SJCRH30 (cell line): ENCODE measurements at regions not wholly inside any gene's neighbourhood (a gene's known extent, or its start where the extent isn't known, plus 50 kb on each side); places are given as distances from the start of the nearest gene placed in this dataset.
"Not testable (repeated sequence)": the region's sequence is repeated elsewhere in the genome, so short reads cannot be mapped to it uniquely, and the experiment has no call there.

Experiments used
- DNase-seq, 2 experiments: peaks; one replicate each; pipeline ENCODE4 v3.0.0-alpha.2; 2015 to 2020
- H3K27ac ChIP-seq: fragments of 250-450 bp; sonication (Bioruptor Pico); 2 replicates; pipeline ENCODE4 v1.5.1; 2020; ENCODE audit warnings: mild to moderate bottlenecking, moderate library complexity
- H3K27me3 ChIP-seq: fragments of 250-450 bp; sonication (Bioruptor Pico); 2 replicates; pipeline ENCODE4 v1.5.1; 2020; ENCODE audit warnings: mild to moderate bottlenecking, moderate library complexity
- H3K36me3 ChIP-seq: fragments of 250-450 bp; sonication (Bioruptor Pico); 2 replicates; pipeline ENCODE4 v1.5.1; 2020; ENCODE audit warnings: mild to moderate bottlenecking, moderate library complexity
- H3K4me1 ChIP-seq: fragments of 250-450 bp; sonication (Bioruptor Pico); 2 replicates; pipeline ENCODE4 v1.5.1; 2020; ENCODE audit warnings: mild to moderate bottlenecking, moderate library complexity
- H3K4me3 ChIP-seq: fragments of 250-450 bp; sonication (Bioruptor Pico); 2 replicates; pipeline ENCODE4 v1.5.1; 2020; ENCODE audit warnings: mild to moderate bottlenecking, moderate library complexity
- H3K9me3 ChIP-seq: fragments of 250-450 bp; sonication (Bioruptor Pico); replicated peaks from 2 replicates; pipeline ENCODE4 v1.5.1; 2020; ENCODE audit warnings: mild to moderate bottlenecking, moderate library complexity

- DNase-seq: no peak
- peaks cover 30% of the 10 kb centered on the region for H3K27me3 ChIP-seq
These were observed 205.9 kb upstream of the LINGO1 start for GRCh38 chr15:77838595-77838994.

DNA sequence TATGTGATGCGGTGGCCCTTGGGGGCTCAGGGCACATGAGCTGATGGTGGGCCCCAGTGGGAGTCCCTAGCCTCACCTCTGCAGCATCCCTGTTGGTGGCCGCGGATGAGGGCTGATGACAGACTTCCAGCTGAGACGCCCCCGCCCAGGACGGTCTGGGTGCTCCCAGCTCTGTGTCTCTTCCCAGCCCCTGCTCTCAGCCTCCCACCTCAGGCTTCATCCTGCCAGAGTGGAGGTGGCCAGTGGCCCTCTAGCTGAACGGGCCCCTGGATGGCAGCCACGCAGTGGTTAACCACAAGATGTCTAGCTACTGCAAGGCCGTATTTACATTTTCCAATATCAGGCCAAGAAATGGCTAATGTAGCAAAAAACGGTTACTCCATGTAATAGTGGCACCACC lies 205.3 kb upstream of the LINGO1 start:
- Histone ChIP-seq H3K4me1 (no peaks in the 10 kb centered on the region), H3K27ac (no peak overlapping the region), H3K9me3 (no peaks in the 10 kb centered on the region), H3K4me3 (no peak overlapping the region), H3K36me3 (no peaks in the 10 kb centered on the region), H3K27me3 (peaks cover 30% of the 10 kb centered on the region)
- no peak for DNase-seq

More at GRCh38 chr15:77838595-77838994, 205.9 kb upstream of the LINGO1 start:
- no peak overlapping the region for H3K4me3 ChIP-seq
- H3K4me1 ChIP-seq: no peaks in the 10 kb centered on the region
- H3K9me3 ChIP-seq: no peaks in the 10 kb centered on the region
- no peaks in the 10 kb centered on the region for H3K36me3 ChIP-seq
- no peak overlapping the region for H3K27ac ChIP-seq

GRCh38 chr15:77837649-77838025 lies 204.9 kb upstream of the LINGO1 start:
- no peaks in the 10 kb centered on the region for H3K4me1 ChIP-seq
- H3K4me3 ChIP-seq: no peak overlapping the region
- peaks cover 30% of the 10 kb centered on the region for H3K27me3 ChIP-seq

GRCh38 chr15:77836906-77837648 lies 204.4 kb upstream of the LINGO1 start:
- Histone ChIP-seq H3K9me3 (no peaks in the 10 kb centered on the region), H3K27ac (no peak overlapping the region), H3K36me3 (no peaks in the 10 kb centered on the region), H3K4me3 (no peak overlapping the region), H3K4me1 (no peaks in the 10 kb centered on the region), H3K27me3 (peaks cover 30% of the 10 kb centered on the region)
- DNase-seq: no peak

More at GRCh38 chr15:77837649-77838025, 204.9 kb upstream of the LINGO1 start:
- Histone ChIP-seq H3K27ac (no peak overlapping the region), H3K9me3 (no peaks in the 10 kb centered on the region), H3K36me3 (no peaks in the 10 kb centered on the region)
- no peak for DNase-seq

DNA sequence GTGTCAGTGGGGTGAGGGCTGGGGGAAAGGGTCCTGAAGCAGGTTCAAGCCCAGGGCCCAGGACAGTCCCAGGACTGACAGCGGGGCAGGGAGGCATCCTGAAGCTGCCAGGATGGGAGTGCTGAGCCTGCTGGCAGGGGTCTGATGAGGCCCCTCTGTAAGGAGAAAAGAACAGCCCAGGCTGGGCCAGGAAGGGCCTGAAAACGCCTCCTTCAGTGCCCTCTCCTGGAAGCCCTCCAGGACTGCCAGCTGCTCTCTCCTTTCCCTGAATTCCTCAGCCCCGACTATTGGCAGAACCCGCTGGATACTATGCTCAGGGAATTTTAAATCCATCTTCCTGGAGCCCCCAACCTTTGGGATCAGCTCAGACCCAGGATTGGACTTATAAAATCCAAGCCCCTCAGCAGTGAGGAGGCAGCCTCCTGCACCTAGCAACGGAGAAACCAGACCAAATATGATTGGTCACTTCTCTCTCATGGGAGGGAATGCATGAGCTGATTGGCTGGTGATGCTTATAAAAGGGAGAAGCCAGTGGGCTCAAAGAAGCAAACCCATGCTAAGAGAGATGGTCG lies 203.5 kb upstream of the LINGO1 start:
- peak in 1 of 2 experiments; percentile 39 for DNase-seq
- Histone ChIP-seq H3K27me3 (peaks cover 29% of the 10 kb centered on the region), H3K9me3 (no peaks in the 10 kb centered on the region), H3K4me3 (no peak overlapping the region), H3K36me3 (no peaks in the 10 kb centered on the region), H3K4me1 (no peaks in the 10 kb centered on the region), H3K27ac (no peak overlapping the region)

GRCh38 chr15:77834276-77834990 lies 201.7 kb upstream of the LINGO1 start:
- H3K36me3 ChIP-seq: no peaks in the 10 kb centered on the region
- H3K9me3 ChIP-seq: no peaks in the 10 kb centered on the region
- H3K27ac ChIP-seq: no peak overlapping the region
- H3K27me3 ChIP-seq: peaks cover 16% of the 10 kb centered on the region; the same call in 1 of the 2 replicates
- H3K4me3 ChIP-seq: no peak overlapping the region
- no peaks in the 10 kb centered on the region for H3K4me1 ChIP-seq
- DNase-seq: no peak

DNA sequence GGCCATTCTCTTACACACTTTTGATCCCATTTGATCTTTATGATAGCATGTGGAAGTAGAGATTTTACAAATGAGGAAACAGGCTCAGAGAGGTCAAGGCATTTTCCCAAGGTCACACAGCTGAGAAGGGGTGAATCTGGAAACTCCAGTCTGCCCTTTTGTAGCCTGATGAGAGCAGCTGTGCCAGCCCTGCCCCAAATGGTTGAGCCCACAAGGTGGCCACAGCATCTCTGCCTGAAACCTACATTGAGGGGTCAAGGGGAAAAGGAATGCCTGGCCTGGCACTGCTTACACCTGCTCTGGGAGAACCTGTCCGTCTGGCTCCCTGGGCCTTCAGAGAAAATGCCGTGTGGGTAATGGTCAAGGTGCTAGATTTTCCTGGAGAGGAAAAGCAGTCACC lies 200.2 kb upstream of the LINGO1 start:
- no peaks in the 10 kb centered on the region for H3K4me1 ChIP-seq
- 0 out of 2 replicates have a peak, but pooled peaks cover 3% of the 10 kb centered on the region for H3K27me3 ChIP-seq
- H3K9me3 ChIP-seq: no peaks in the 10 kb centered on the region
- no peak overlapping the region for H3K4me3 ChIP-seq
- no peaks in the 10 kb centered on the region for H3K36me3 ChIP-seq
- no peak overlapping the region for H3K27ac ChIP-seq
- no peak for DNase-seq

DNA sequence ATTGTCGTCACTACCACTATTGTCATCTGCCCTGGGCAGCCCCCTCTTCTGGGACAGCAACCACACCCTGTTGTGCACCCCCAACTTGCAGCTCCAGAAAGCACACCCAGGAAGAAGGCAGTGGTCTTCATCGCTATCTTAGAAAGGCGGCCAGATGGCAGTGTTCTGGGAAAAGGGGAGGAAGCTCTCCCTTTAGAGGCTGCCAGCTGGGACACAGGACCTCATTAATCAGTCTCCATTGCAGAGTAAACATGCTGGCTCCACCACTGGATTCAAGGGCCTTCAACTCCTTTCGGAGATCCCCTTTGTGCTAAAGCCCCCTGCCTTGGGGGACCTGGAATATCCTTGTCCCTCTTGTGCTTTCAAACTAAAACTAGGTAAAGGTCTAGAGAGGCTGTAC lies 199.3 kb upstream of the LINGO1 start:
- DNase-seq: no peak
- 0 out of 2 replicates have a peak, but pooled peaks cover 3% of the 10 kb centered on the region for H3K27me3 ChIP-seq
- no peaks in the 10 kb centered on the region for H3K9me3 ChIP-seq
- no peak overlapping the region for H3K27ac ChIP-seq
- H3K4me1 ChIP-seq: no peaks in the 10 kb centered on the region
- no peak overlapping the region for H3K4me3 ChIP-seq
- no peaks in the 10 kb centered on the region for H3K36me3 ChIP-seq

GRCh38 chr15:77830051-77830468 lies 197.3 kb upstream of the LINGO1 start:
- no peak for DNase-seq
- Histone ChIP-seq H3K27me3 (no peaks in the 10 kb centered on the region), H3K27ac (no peak overlapping the region), H3K36me3 (no peaks in the 10 kb centered on the region), H3K9me3 (no peaks in the 10 kb centered on the region), H3K4me3 (no peak overlapping the region), H3K4me1 (no peaks in the 10 kb centered on the region)

DNA sequence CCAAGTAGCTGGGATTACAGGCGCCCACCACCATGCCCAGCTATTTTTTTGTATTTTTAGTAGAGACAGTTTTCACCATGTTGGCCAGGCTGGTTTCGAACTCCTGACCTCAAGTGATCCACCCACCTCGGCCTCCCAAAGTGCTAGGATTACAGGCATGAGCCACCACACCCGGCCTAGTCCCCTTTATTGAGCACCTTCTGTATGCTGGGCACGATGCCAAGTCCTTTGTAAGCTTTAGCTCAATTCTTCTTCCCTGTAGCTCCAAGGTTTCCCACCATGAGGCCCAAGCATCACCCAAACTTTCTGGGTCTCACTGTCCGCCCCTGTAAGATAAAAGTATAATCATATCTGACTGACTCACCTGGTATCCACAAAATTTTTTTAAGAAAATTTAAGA lies 196.6 kb upstream of the LINGO1 start:
- not testable (repeated sequence) for H3K27ac ChIP-seq, H3K9me3 ChIP-seq, DNase-seq, H3K36me3 ChIP-seq, H3K4me3 ChIP-seq, H3K4me1 ChIP-seq, H3K27me3 ChIP-seq

GRCh38 chr15:77827860-77828259 lies 195.1 kb upstream of the LINGO1 start:
- H3K27me3 ChIP-seq: no peaks in the 10 kb centered on the region
- no peaks in the 10 kb centered on the region for H3K9me3 ChIP-seq
- no peaks in the 10 kb centered on the region for H3K4me1 ChIP-seq
- H3K36me3 ChIP-seq: no peaks in the 10 kb centered on the region
- no peak overlapping the region for H3K4me3 ChIP-seq
- no peak overlapping the region for H3K27ac ChIP-seq
- DNase-seq: no peak

DNA sequence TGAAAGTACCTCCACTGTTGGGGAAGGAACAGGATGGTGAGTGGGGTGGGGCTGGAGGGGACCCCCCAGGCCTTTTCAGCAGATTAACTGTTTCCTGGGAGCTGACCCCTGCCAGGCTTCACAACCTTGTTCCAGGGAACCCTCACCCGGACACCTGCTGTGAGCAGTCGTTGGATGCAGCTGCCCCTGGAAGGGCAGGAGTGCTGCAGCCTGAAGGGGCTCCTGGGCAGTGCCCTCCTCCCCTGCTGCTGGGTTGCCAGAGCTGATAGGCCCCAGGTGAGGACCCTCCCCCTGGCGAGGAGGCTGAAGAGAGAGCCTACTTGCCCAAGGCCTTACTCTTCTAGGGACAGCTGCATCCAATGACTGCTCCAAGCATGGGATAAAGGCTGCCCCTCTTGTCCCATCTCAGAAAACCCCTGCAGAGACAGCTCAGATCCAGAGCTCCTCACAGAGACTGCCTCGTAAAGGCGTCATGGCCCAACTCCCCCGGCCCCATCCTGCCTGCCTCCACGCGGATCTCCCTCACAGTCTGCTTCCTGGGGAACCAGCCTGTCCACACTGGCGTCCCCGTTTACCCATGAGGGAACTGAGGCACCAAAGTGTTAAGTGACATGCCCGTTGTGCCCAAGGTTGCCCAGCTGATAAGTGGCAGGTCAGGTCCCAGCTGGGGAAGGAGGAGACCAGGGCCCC lies 193.4 kb upstream of the LINGO1 start:
- no peaks in the 10 kb centered on the region for H3K36me3 ChIP-seq
- DNase-seq: no peak
- H3K27me3 ChIP-seq: 0 out of 2 replicates have a peak, but pooled peaks cover 1% of the 10 kb centered on the region
- no peaks in the 10 kb centered on the region for H3K9me3 ChIP-seq
- H3K4me1 ChIP-seq: peaks cover 4% of the 10 kb centered on the region; the same call in 1 of the 2 replicates
- no peak overlapping the region for H3K27ac ChIP-seq
- H3K4me3 ChIP-seq: no peak overlapping the region

DNA sequence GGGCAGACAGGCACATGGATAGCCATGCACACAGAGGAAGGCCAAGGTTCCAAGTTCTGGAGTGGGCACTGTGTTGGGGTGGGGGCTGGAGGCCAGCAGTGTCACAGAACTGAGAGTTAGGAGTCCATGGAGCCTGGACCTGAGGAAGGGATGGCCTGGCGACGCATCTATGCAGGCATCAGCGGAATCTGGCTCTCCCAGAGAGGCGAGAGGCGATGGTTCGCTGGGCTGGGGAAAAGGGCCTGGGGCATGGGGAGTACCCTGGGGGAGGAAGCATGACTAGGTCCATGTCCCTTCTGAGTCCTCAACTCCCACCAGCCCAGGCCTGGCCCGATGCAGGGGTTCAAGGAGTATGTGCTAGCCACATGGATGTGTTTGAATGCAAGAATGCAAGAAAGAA lies 192.8 kb upstream of the LINGO1 start:
- no peak for DNase-seq
- H3K27ac ChIP-seq: no peak overlapping the region

DNA sequence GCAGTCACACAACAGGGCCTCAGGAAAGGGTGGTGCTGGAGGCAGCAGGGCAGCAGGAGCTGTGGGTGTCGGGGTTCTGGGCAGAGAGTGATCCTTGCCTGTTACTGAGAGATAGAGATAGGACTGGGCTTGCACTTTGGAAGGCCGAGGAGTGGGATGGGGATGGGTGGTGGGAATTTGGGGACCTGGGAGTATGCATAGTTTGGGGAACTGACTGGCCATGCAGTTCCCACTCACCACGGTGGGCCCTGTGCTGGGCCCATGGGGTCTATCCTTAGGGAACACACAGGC lies 192.5 kb upstream of the LINGO1 start:
- H3K27me3 ChIP-seq: peaks cover 9% of the 10 kb centered on the region; the same call in 1 of the 2 replicates

More for the DNA sequence above, 192.8 kb upstream of the LINGO1 start:
- Histone ChIP-seq H3K4me3 (no peak overlapping the region), H3K36me3 (no peaks in the 10 kb centered on the region), H3K27me3 (0 out of 2 replicates have a peak, but pooled peaks cover 6% of the 10 kb centered on the region), H3K9me3 (no peaks in the 10 kb centered on the region), H3K4me1 (peaks cover 4% of the 10 kb centered on the region; the same call in 1 of the 2 replicates)

More for the DNA sequence above, 192.5 kb upstream of the LINGO1 start:
- no peaks in the 10 kb centered on the region for H3K9me3 ChIP-seq
- no peak overlapping the region for H3K27ac ChIP-seq
- H3K4me3 ChIP-seq: no peak overlapping the region
- H3K36me3 ChIP-seq: no peaks in the 10 kb centered on the region
- no peak for DNase-seq
- H3K4me1 ChIP-seq: peaks cover 4% of the 10 kb centered on the region; the same call in 1 of the 2 replicates
